ENCODE measurements at regions not wholly inside any gene's neighbourhood (a gene's known extent, or its start where the extent isn't known, plus 50 kb on each side); places are given as distances from the start of the nearest gene placed in this dataset.

DNA sequence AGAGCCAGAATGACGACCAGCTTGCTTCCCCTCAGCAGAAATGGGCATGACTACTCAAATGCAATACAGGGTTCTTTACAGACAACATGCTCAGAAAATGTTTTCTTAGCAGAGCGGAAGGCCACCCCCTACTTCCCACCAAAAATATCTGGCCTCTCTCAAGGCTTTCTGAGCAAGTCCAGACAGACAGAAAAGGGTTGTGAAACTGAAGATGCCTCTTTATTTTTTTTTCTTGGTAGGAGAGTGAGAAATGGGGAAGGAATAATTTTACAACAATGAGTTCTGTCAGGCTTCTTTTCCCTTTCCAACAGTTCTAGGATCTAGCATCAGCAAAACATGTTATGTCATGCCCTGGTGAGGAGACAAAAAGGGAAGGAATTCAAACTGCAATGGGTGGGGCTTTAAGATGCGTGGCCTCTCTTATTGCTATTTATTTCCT is 172.0 kb upstream of the CAMK1G start:
- H3K27ac ChIP-seq, result no peak overlapping the region
- TF ChIP-seq, protein P1, sequence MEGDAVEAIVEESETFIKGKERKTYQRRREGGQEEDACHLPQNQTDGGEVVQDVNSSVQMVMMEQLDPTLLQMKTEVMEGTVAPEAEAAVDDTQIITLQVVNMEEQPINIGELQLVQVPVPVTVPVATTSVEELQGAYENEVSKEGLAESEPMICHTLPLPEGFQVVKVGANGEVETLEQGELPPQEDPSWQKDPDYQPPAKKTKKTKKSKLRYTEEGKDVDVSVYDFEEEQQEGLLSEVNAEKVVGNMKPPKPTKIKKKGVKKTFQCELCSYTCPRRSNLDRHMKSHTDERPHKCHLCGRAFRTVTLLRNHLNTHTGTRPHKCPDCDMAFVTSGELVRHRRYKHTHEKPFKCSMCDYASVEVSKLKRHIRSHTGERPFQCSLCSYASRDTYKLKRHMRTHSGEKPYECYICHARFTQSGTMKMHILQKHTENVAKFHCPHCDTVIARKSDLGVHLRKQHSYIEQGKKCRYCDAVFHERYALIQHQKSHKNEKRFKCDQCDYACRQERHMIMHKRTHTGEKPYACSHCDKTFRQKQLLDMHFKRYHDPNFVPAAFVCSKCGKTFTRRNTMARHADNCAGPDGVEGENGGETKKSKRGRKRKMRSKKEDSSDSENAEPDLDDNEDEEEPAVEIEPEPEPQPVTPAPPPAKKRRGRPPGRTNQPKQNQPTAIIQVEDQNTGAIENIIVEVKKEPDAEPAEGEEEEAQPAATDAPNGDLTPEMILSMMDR (IDR thresholded peaks at IDR 0.05), result no peak
- no peak for TF ChIP-seq ZFX (IDR thresholded peaks at IDR 0.05; ENCODE audit: borderline replicate concordance)

DNA sequence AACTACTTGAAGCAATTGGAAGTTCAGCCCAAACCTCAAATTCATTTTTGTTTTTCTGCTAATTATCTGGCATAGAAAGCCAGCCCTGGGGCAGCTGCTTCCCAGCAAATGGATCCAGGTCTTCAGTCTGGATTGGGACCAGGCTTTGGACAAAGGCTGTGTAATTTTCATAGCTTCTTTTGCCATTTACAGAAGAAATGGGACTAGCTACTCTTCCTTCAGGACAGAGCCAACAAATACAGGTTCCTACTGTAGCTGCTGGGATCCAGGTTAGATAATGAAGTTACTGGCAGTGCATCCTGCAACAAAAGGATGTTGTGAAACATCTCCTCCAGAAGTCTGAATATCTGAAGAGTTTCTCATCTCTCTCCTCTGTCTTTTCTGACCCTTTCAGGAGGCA is 171.5 kb upstream of the CAMK1G start:
- no peak overlapping the region for H3K27ac ChIP-seq
- no peak for TF ChIP-seq ZFX (IDR thresholded peaks at IDR 0.05; ENCODE audit: borderline replicate concordance)
- TF ChIP-seq, protein P1 (IDR thresholded peaks at IDR 0.05), result no peak

DNA sequence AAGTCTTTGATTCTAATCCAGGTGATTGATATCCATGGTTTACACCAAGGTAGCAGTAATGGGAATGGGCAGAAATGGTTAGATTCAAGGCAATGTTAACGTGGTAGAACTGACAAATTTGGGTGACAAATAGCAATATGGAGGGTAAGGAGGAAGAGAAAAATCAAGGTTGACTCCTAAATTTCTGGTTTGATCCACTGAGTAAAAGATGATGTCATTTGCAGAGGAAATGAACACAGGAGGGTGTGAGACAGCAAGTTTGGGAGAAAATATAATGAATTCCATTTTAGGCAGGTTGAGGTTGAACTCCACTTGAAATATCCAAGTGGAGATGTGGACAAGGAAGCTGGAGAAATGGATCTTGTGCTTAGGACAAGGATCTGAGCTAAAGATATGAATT is 170.9 kb upstream of the CAMK1G start:
- TF ChIP-seq, protein P1 (IDR thresholded peaks at IDR 0.05), result no peak
- TF ChIP-seq ZFX (IDR thresholded peaks at IDR 0.05; ENCODE audit: borderline replicate concordance), result no peak
- no peak overlapping the region for H3K27ac ChIP-seq

DNA sequence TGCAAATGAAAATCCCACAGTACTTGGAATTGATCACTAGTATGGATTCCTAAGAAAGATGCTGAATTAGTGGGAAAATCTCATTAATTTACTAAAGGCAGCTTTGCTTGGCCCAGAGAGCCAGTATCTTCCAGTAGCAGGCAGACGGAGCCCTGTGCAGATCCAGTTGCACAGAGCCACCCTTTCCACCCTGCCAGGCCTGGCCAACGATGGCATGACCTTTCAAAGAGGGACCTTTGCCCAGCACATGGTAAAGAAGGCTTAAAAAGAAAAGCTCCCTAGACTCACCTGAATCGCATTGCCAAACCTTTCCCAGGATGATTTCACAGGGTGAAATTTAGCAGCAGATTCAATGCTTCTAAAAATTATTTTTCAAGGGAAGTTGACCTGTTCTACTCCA is 170.5 kb upstream of the CAMK1G start:
- TF ChIP-seq, protein P1 (IDR thresholded peaks at IDR 0.05), result no peak
- TF ChIP-seq ZFX (IDR thresholded peaks at IDR 0.05; ENCODE audit: borderline replicate concordance), result no peak
- H3K27ac ChIP-seq, result no peak overlapping the region

DNA sequence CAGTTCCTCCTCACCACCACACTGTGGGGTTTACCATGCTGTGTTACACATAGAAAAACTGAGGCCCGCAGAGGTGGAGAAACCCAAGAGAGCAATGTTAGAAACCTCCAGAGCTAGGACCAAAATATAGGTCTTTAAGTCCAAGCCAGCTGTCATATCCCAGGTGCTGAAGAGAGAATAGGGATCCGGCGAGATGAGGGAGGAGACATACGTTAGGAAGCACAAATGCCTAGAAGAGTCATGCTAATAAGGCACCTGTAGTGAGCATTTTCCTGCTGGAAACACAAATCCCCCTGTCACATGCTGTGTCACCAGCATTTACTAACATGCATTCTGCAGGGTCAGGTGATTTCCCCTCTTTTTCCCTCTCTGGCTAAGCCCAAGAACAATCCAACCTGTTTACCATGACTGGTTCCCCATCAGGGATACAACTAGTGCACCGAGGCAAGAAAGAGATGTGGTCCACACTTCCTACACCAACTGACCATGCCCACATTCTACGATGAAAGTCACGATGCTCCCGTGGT is 168.6 kb upstream of the CAMK1G start:
- H3K27ac ChIP-seq, result no peak overlapping the region
- no peak for TF ChIP-seq ZFX (IDR thresholded peaks at IDR 0.05; ENCODE audit: borderline replicate concordance)
- TF ChIP-seq, protein P1 (IDR thresholded peaks at IDR 0.05), result no peak

DNA sequence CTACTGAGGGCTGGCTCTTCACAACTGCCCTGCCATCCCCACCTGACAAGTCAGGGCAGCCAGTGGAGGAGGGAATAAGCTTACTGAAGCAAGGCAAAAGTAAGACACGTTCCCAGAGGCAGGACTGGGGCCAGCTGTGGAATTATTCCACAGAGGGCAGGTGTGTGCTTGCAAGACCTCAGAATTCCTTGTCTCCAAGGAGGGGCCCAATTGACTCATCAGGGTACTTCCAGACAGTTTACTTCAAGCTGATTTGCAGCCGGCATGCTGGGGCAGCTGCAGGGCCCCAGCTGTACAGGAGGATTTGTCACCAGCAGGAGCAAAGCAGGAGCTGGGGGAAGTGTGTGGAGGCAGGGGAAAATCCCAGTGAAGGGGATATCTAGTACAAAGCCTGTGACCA is 167.5 kb upstream of the CAMK1G start:
- TF ChIP-seq ZFX (IDR thresholded peaks at IDR 0.05; ENCODE audit: borderline replicate concordance), result no peak
- TF ChIP-seq, protein P1 (IDR thresholded peaks at IDR 0.05), result no peak
- no peak overlapping the region for H3K27ac ChIP-seq

DNA sequence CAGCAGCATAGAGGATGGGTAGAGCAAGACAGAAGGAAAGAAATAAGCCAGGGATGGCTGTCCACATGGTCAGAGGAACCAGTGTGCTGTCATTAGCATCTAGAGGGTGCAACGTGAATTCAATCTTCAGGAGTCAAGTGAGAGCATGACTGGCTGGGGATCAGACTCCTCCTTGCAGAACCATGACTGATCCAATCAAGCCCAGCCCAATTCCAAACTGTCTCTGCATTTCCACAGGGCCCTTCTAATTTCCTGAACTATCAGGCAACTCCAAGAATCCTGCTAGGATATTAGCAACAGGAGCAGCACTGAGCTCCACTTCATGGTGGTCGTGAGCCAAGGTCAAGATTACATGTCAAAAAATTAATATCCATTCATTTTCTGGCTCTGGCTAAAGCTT is 166.8 kb upstream of the CAMK1G start:
- H3K27ac ChIP-seq, result no peak overlapping the region
- TF ChIP-seq, protein P1 (IDR thresholded peaks at IDR 0.05), result no peak
- TF ChIP-seq ZFX (IDR thresholded peaks at IDR 0.05; ENCODE audit: borderline replicate concordance), result no peak
